HG02623 (cell line): ENCODE measurements at regions not wholly inside any gene's neighbourhood (a gene's known extent, or its start where the extent isn't known, plus 50 kb on each side); places are given as distances from the start of the nearest gene placed in this dataset.
"Not testable (repeated sequence)": the region's sequence is repeated elsewhere in the genome, so short reads cannot be mapped to it uniquely, and the experiment has no call there.

Experiments
- ATAC-seq: cut with Tn5 transposase; IDR thresholded peaks from one replicate; pipeline ENCODE4 v1.9.1; 2021; ENCODE audit warnings: moderate library complexity; ENCODE audit not compliant: unreplicated experiment

- ATAC-seq, result no peak
Measured at GRCh38 chr2:195572895-195573683, 83.9 kb upstream of the SLC39A10 start.

GRCh38 chr2:195570329-195570728 is 86.7 kb upstream of the SLC39A10 start:
- ATAC-seq, result no peak

- ATAC-seq, result no peak
Measured at GRCh38 chr2:195569255-195569654, 87.8 kb upstream of the SLC39A10 start.

- ATAC-seq, result not testable (repeated sequence)
Measured at GRCh38 chr2:195564625-195565135, 92.3 kb upstream of the SLC39A10 start.

GRCh38 chr2:195563857-195564512 is 93.0 kb upstream of the SLC39A10 start:
- ATAC-seq, result no peak

- no peak for ATAC-seq
Measured at GRCh38 chr2:195562570-195563566, 94.2 kb upstream of the SLC39A10 start.

- ATAC-seq, result peak; percentile 37
Measured at GRCh38 chr2:195561116-195561921, 95.7 kb upstream of the SLC39A10 start.

- no peak for ATAC-seq
Measured at GRCh38 chr2:195560209-195560895, 96.7 kb upstream of the SLC39A10 start.

- peak; percentile 85 for ATAC-seq
Measured at GRCh38 chr2:195559431-195559914, 97.6 kb upstream of the SLC39A10 start.

- no peak for ATAC-seq
Measured at GRCh38 chr2:195555971-195556370, 101.1 kb upstream of the SLC39A10 start.

- ATAC-seq, result no peak
Measured at GRCh38 chr2:195552581-195552980, 104.4 kb upstream of the SLC39A10 start.

- ATAC-seq, result no peak
Measured at GRCh38 chr2:195548198-195548940, 108.7 kb upstream of the SLC39A10 start.

GRCh38 chr2:195547268-195547840 is 109.7 kb upstream of the SLC39A10 start:
- not testable (repeated sequence) for ATAC-seq

- ATAC-seq, result no peak
Measured at GRCh38 chr2:195545811-195546210, 111.2 kb upstream of the SLC39A10 start.

GRCh38 chr2:195543902-195544894 is 112.8 kb upstream of the SLC39A10 start:
- peak; percentile 77 for ATAC-seq

GRCh38 chr2:195543063-195543462 is 114.0 kb upstream of the SLC39A10 start:
- ATAC-seq, result no peak

GRCh38 chr2:195542067-195542466 is 115.0 kb upstream of the SLC39A10 start:
- ATAC-seq, result no peak
